GM23338 (cell line): ENCODE measurements at regions not wholly inside any gene's neighbourhood (a gene's known extent, or its start where the extent isn't known, plus 50 kb on each side); places are given as distances from the start of the nearest gene placed in this dataset.

Experiments
- ATAC-seq: fragments of 200-7000 bp; cut with Tn5 transposase; 3 replicates; pipeline ENCODE4 v1.9.1; 2020
- DNase-seq: peaks from one replicate; pipeline ENCODE4 v3.0.0-alpha.2; 2015; ENCODE audit warnings: low spot score
- H2AFZ ChIP-seq: fragments of 200-600 bp; sonication (generic); 2 replicates; pipeline ENCODE4 v1.8.0; 2016; ENCODE audit warnings: antibody characterized with exemption, mild to moderate bottlenecking, moderate library complexity
- H3F3A ChIP-seq: fragments of 200-600 bp; sonication (generic); replicated peaks from 2 replicates; pipeline ENCODE4 v1.8.0; 2017; ENCODE audit warnings: antibody characterized with exemption, mixed run types, low read depth
- H3K27ac ChIP-seq: fragments of 200-600 bp; sonication (generic); 2 replicates; pipeline ENCODE4 v1.6.1; 2016; ENCODE audit warnings: low read depth
- H3K27me3 ChIP-seq: fragments of 200-600 bp; sonication (generic); 2 replicates; pipeline ENCODE4 v1.8.0; 2016; ENCODE audit warnings: mild to moderate bottlenecking, mixed run types, moderate library complexity; ENCODE audit not compliant: insufficient read depth
- H3K36me3 ChIP-seq: fragments of 200-600 bp; sonication (generic); 2 replicates; pipeline ENCODE4 v1.8.0; 2016; ENCODE audit warnings: mild to moderate bottlenecking; ENCODE audit not compliant: insufficient read depth
- H3K4me1 ChIP-seq: fragments of 200-600 bp; sonication (generic); 2 replicates; pipeline ENCODE4 v1.8.0; 2016; ENCODE audit warnings: mild to moderate bottlenecking, moderate library complexity; ENCODE audit not compliant: insufficient read depth
- H3K4me2 ChIP-seq: fragments of 200-600 bp; sonication (generic); 2 replicates; pipeline ENCODE4 v1.7.1; 2017; ENCODE audit warnings: mixed run types
- H3K4me3 ChIP-seq: fragments of 200-600 bp; sonication (generic); 2 replicates; pipeline ENCODE4 v1.6.1; 2016; ENCODE audit warnings: mixed run types
- H3K79me2 ChIP-seq: fragments of 200-600 bp; sonication (generic); replicated peaks from 2 replicates; pipeline ENCODE4 v1.8.0; 2017; ENCODE audit warnings: mild to moderate bottlenecking; ENCODE audit not compliant: insufficient read depth
- H3K9me2 ChIP-seq: fragments of 200-600 bp; sonication (generic); 2 replicates; pipeline ENCODE4 v1.8.0; 2017; ENCODE audit not compliant: insufficient read depth
- H4K20me1 ChIP-seq: fragments of 200-600 bp; sonication (generic); replicated peaks from 2 replicates; pipeline ENCODE4 v1.8.0; 2017; ENCODE audit warnings: mild to moderate bottlenecking; ENCODE audit not compliant: insufficient read depth
- H3K27ac Mint-ChIP-seq: 2 replicates; pipeline ENCODE4 v1.8.0; 2020; ENCODE audit warnings: inconsistent platforms, mild to moderate bottlenecking, moderate library complexity, mixed read lengths
- H3K27me3 Mint-ChIP-seq: 3 replicates; pipeline ENCODE4 v1.8.0; 2022; ENCODE audit warnings: low read depth, mild to moderate bottlenecking, moderate library complexity, mixed read lengths, inconsistent platforms; ENCODE audit not compliant: insufficient read depth, poor library complexity
- H3K36me3 Mint-ChIP-seq: 3 replicates; pipeline ENCODE4 v1.8.0; 2021; ENCODE audit warnings: low read depth, mild to moderate bottlenecking, inconsistent platforms, moderate library complexity, mixed read lengths
- H3K4me1 Mint-ChIP-seq: 3 replicates; pipeline ENCODE4 v1.8.0; 2020; ENCODE audit warnings: mild to moderate bottlenecking, inconsistent platforms, mixed read lengths
- H3K4me3 Mint-ChIP-seq: 3 replicates; pipeline ENCODE4 v1.8.0; 2021; ENCODE audit warnings: moderate library complexity, mild to moderate bottlenecking, inconsistent platforms, mixed read lengths
- H3K9me3 Mint-ChIP-seq: 3 replicates; pipeline ENCODE4 v1.8.0; 2020; ENCODE audit warnings: moderate library complexity, mild to moderate bottlenecking, inconsistent platforms, mixed read lengths
- EZH2 ChIP-seq: fragments of 200-600 bp; sonication (generic); IDR thresholded peaks from one replicate; pipeline ENCODE4 v1.8.0; 2017; ENCODE audit warnings: antibody characterized with exemption, mild to moderate bottlenecking, low read depth; ENCODE audit not compliant: unreplicated experiment
- ZNF331 ChIP-seq: fragments of 250-450 bp; sonication (Bioruptor Pico); IDR thresholded peaks from 2 replicates; pipeline ENCODE4 v1.5.0; 2020; ENCODE audit warnings: low read depth, mild to moderate bottlenecking, moderate library complexity

- peak overlapping the region; percentile 3; the same call in 1 of the 3 replicates for H3K4me3 Mint-ChIP-seq
- H3K36me3 Mint-ChIP-seq = peaks cover 6% of the 10 kb centered on the region; the same call in 1 of the 3 replicates
- no peak overlapping the region for H3K27ac ChIP-seq
- H3K4me1 ChIP-seq = peaks cover 38% of the 10 kb centered on the region
- no peaks in the 10 kb centered on the region for H3K79me2 ChIP-seq
- H2AFZ ChIP-seq = no peak overlapping the region
- no peak overlapping the region for H3K27ac Mint-ChIP-seq
- no peaks in the 10 kb centered on the region for H3K9me2 ChIP-seq
- no peaks in the 10 kb centered on the region for H3K36me3 ChIP-seq
- H3K27me3 Mint-ChIP-seq = peaks cover 92% of the 10 kb centered on the region
- no peak for TF ChIP-seq ZNF331 (CRISPR knock-in tag)
- TF ChIP-seq EZH2 = peak; percentile 84
- H3K4me1 Mint-ChIP-seq = peaks cover 56% of the 10 kb centered on the region
- ATAC-seq (peak; percentile 5), DNase-seq (no peak)
- H3K27me3 ChIP-seq = peaks cover 100% of the 10 kb centered on the region
- 0 out of 2 replicates have a peak overlapping the region, but pooled peaks have one; percentile 23 for H3K4me3 ChIP-seq
- H3K4me2 ChIP-seq = peak overlapping the region; percentile 49; the same call in 1 of the 2 replicates
- H3F3A ChIP-seq = peaks cover 13% of the 10 kb centered on the region
- H4K20me1 ChIP-seq = peaks cover 29% of the 10 kb centered on the region
- peaks cover 6% of the 10 kb centered on the region; the same call in 2 of the 3 replicates for H3K9me3 Mint-ChIP-seq
These were observed 59.5 kb downstream of the SMUG1 start for GRCh38 chr12:54129028-54129903.
